IMR-90 (cell line): ENCODE measurements at regions not wholly inside any gene's neighbourhood (a gene's known extent, or its start where the extent isn't known, plus 50 kb on each side); places are given as distances from the start of the nearest gene placed in this dataset.

Experiments
- ATAC-seq: fragments of 200-7000 bp; cut with Tn5 transposase; 2 replicates; pipeline ENCODE4 v1.9.1; 2020; ENCODE audit warnings: low read depth, mild to moderate bottlenecking, moderate library complexity
- BruUV-seq: library from RNA; stranded (reverse); fragments of 400-500 nt; replicated peaks from 2 replicates; lab custom pipeline; 2021; lab: Mats Ljungman, UMichigan
- CTCF ChIA-PET: fragments of 300-600 bp; formaldehyde crosslinking; extraction: SDS; loops from one replicate; lab custom pipeline; 2021; ENCODE audit warnings: antibody characterized with exemption; lab: Yijun Ruan, JAX
- POLR2A ChIA-PET: fragments of 300-600 bp; sonication (Branson Sonifier 250); formaldehyde crosslinking; loops from one replicate; lab custom pipeline; 2022; ENCODE audit warnings: antibody characterized with exemption; ENCODE audit not compliant: unreplicated experiment; lab: Charles Lee
- DNase-seq: peaks from one replicate; pipeline ENCODE4 v3.0.0; 2013
- H2AFZ ChIP-seq: replicated peaks from 2 replicates; pipeline ENCODE3; 2013; ENCODE audit warnings: low read length, mild to moderate bottlenecking; ENCODE audit not compliant: poor library complexity
- H2AK5ac ChIP-seq: 2 replicates; pipeline ENCODE4 v1.6.1; 2013; ENCODE audit warnings: low read depth, low read length, inconsistent platforms
- H2AK9ac ChIP-seq: replicated peaks from 2 replicates; pipeline ENCODE3; 2013; ENCODE audit warnings: mild to moderate bottlenecking, low read depth, low read length, moderate library complexity; ENCODE audit not compliant: poor library complexity
- H2BK120ac ChIP-seq: 2 replicates; pipeline ENCODE4 v1.6.1; 2013; ENCODE audit warnings: low read depth, low read length, inconsistent platforms
- H2BK15ac ChIP-seq: 3 replicates; pipeline ENCODE4 v1.6.1; 2013; ENCODE audit warnings: low read depth, low read length, inconsistent platforms
- H2BK20ac ChIP-seq: 2 replicates; pipeline ENCODE4 v1.6.1; 2013; ENCODE audit warnings: low read depth, mild to moderate bottlenecking, inconsistent platforms, low read length, moderate library complexity
- H2BK5ac ChIP-seq: 2 replicates; pipeline ENCODE4 v1.6.1; 2013; ENCODE audit warnings: mild to moderate bottlenecking, low read depth, low read length, inconsistent platforms; ENCODE audit not compliant: poor library complexity, severe bottlenecking
- H3K14ac ChIP-seq: replicated peaks from 2 replicates; pipeline ENCODE4 v1.6.1; 2013; ENCODE audit warnings: low read depth, low read length, inconsistent platforms
- H3K18ac ChIP-seq: 2 replicates; pipeline ENCODE4 v1.6.1; 2013; ENCODE audit warnings: low read depth, low read length, control low read depth
- H3K23ac ChIP-seq: 2 replicates; pipeline ENCODE4 v1.6.1; 2013; ENCODE audit warnings: low read depth, low read length, inconsistent platforms
- H3K27ac ChIP-seq: 2 replicates; pipeline ENCODE4 v1.5.1; 2013; ENCODE audit warnings: mild to moderate bottlenecking, control low read depth, low read length; ENCODE audit not compliant: insufficient read depth
- H3K27me3 ChIP-seq: 2 replicates; pipeline ENCODE4 v1.6.1; 2013; ENCODE audit warnings: low read length; ENCODE audit not compliant: control insufficient read depth, insufficient read depth
- H3K36me3 ChIP-seq: 2 replicates; pipeline ENCODE4 v1.6.1; 2013; ENCODE audit warnings: low read length, mixed read lengths; ENCODE audit not compliant: control insufficient read depth, insufficient read depth
- H3K4ac ChIP-seq: 2 replicates; pipeline ENCODE4 v1.6.1; 2013; ENCODE audit warnings: low read depth, low read length, inconsistent platforms
- H3K4me1 ChIP-seq: 2 replicates; pipeline ENCODE4 v1.6.1; 2013; ENCODE audit warnings: low read length, mixed read lengths; ENCODE audit not compliant: control insufficient read depth, insufficient read depth
- H3K4me2 ChIP-seq: 2 replicates; pipeline ENCODE4 v1.6.1; 2013; ENCODE audit warnings: low read depth, mild to moderate bottlenecking, control low read depth, low read length, moderate library complexity
- H3K4me3 ChIP-seq: 2 replicates; pipeline ENCODE4 v1.5.1; 2013; ENCODE audit warnings: low read depth, mild to moderate bottlenecking, control low read depth, low read length, moderate library complexity; ENCODE audit not compliant: insufficient read depth
- H3K56ac ChIP-seq: 2 replicates; pipeline ENCODE4 v1.6.1; 2013; ENCODE audit warnings: low read length, inconsistent platforms; ENCODE audit not compliant: insufficient read depth; ENCODE audit errors: extremely low read depth
- H3K79me1 ChIP-seq, 2 experiments: 2 replicates each; pipeline ENCODE4 v1.6.1; 2013; ENCODE audit warnings: low read length in 2 of 2, inconsistent platforms in 1 of 2, low read depth in 1 of 2
- H3K9ac ChIP-seq: 2 replicates; pipeline ENCODE4 v1.6.1; 2013; ENCODE audit warnings: low read depth, low read length, control low read depth
- H3K9me1 ChIP-seq: 2 replicates; pipeline ENCODE4 v1.6.1; 2013; ENCODE audit warnings: low read length, inconsistent platforms; ENCODE audit not compliant: insufficient read depth
- H3K9me3 ChIP-seq: 2 replicates; pipeline ENCODE4 v1.6.1; 2013; ENCODE audit warnings: low read length; ENCODE audit not compliant: control insufficient read depth, insufficient read depth
- H4K20me1 ChIP-seq: 2 replicates; pipeline ENCODE4 v1.6.1; 2013; ENCODE audit warnings: low read length, inconsistent platforms; ENCODE audit not compliant: insufficient read depth
- H4K5ac ChIP-seq: 2 replicates; pipeline ENCODE4 v1.6.1; 2013; ENCODE audit warnings: mild to moderate bottlenecking, low read depth, low read length, control low read depth
- H4K8ac ChIP-seq, 2 experiments: 2 replicates each; pipeline ENCODE4 v1.6.1; 2013; ENCODE audit warnings: low read depth in 2 of 2, low read length in 2 of 2, control low read depth in 1 of 2, inconsistent platforms in 1 of 2
- H4K91ac ChIP-seq: 2 replicates; pipeline ENCODE4 v1.6.1; 2013; ENCODE audit warnings: low read depth, low read length, inconsistent platforms; ENCODE audit not compliant: insufficient read depth
- BHLHE40 ChIP-seq: fragments of 150-350 bp; IDR thresholded peaks from 2 replicates; pipeline ENCODE4 v1.6.1; 2016; ENCODE audit warnings: mild to moderate bottlenecking, low read depth, low read length
- CTCF ChIP-seq: conservative IDR thresholded peaks from 2 replicates; pipeline ENCODE4 v1.5.1; 2012; ENCODE audit warnings: mild to moderate bottlenecking, low read depth, low read length, improper control_type of control experiment
- MAZ ChIP-seq: IDR thresholded peaks from 2 replicates; pipeline ENCODE4 v1.6.1; 2012; ENCODE audit warnings: low read depth, mild to moderate bottlenecking, low read length, improper control_type of control experiment, moderate library complexity, borderline replicate concordance
- POLR2A ChIP-seq: IDR thresholded peaks from 2 replicates; pipeline ENCODE4 v1.6.1; 2012; ENCODE audit warnings: mild to moderate bottlenecking, low read depth, low read length
- RAD21 ChIP-seq: IDR thresholded peaks from 2 replicates; pipeline ENCODE4 v1.6.1; 2012; ENCODE audit warnings: low read length, improper control_type of control experiment
- RCOR1 ChIP-seq: IDR thresholded peaks from 2 replicates; pipeline ENCODE4 v1.6.1; 2012; ENCODE audit warnings: mild to moderate bottlenecking, low read length, improper control_type of control experiment; ENCODE audit not compliant: insufficient replicate concordance
- SMC3 ChIP-seq: fragments of 150-350 bp; IDR thresholded peaks from 2 replicates; pipeline ENCODE4 v1.6.1; 2016; ENCODE audit warnings: low read depth, mild to moderate bottlenecking, antibody characterized with exemption, low read length, moderate library complexity
- WGBS, 2 experiments: methylation state at CpG; one replicate each; pipeline versions ENCODE4 v1.1.5 to v1.1.7; 2013; ENCODE audit warnings: missing lambda C conversion rate in 2 of 2; ENCODE audit not compliant: insufficient read length in 1 of 2; ENCODE audit errors: extremely low coverage in 2 of 2; 5-methylcytosine and 5-hydroxymethylcytosine counted together
- dilution Hi-C: fragments of 300-500 bp; cut with HindIII; formaldehyde crosslinking; loops from one replicate; pipeline ENCODE4 v1.14.3; 2018; ENCODE audit warnings: low sequenced_read_pairs; ENCODE audit not compliant: unreplicated experiment
- in situ Hi-C: fragments of 300-500 bp; cut with MboI; formaldehyde crosslinking; loops from 3 replicates; pipeline ENCODE4 v1.14.3; 2019; ENCODE audit warnings: low sequenced_read_pairs, inconsistent platforms, mixed read lengths
- intact Hi-C: fragments of 100-400 bp; cut with micrococcal nuclease; formaldehyde crosslinking; loops from 2 replicates; pipeline ENCODE4 v1.10.0; 2022

- Histone ChIP-seq H3K4me1 (no peaks in the 10 kb centered on the region), H3K27ac (no peak overlapping the region), H3K56ac (no peak overlapping the region), H2AK5ac (no peak overlapping the region), H2BK5ac (no peak overlapping the region), H2BK15ac (no peak overlapping the region), H4K8ac (no peak overlapping the region), H2BK120ac (no peak overlapping the region), H4K91ac (no peak overlapping the region), H3K14ac (no peak overlapping the region), H3K4me3 (no peak overlapping the region), H3K4ac (no peak overlapping the region), H3K9me1 (0 out of 2 replicates have a peak, but pooled peaks cover 4% of the 10 kb centered on the region), H4K20me1 (no peaks in the 10 kb centered on the region), H2AK9ac (no peak overlapping the region), H3K9me3 (no peaks in the 10 kb centered on the region), H3K23ac (no peak overlapping the region), H2BK20ac (no peak overlapping the region), H2AFZ (no peak overlapping the region), H3K27me3 (peaks cover 5% of the 10 kb centered on the region; the same call in 1 of the 2 replicates), H3K79me1 (no peaks in the 10 kb centered on the region), H3K4me2 (no peak overlapping the region), H3K18ac (no peak overlapping the region), H3K9ac (no peak overlapping the region), H4K5ac (no peak overlapping the region), H3K36me3 (no peaks in the 10 kb centered on the region)
- dilution Hi-C loops (no loop called here), intact Hi-C loops (loop anchor here (1.0 to 10.0 kb wide), 6 partner anchors 414 to 1101 kb away; no protein-coding TSS in a partner anchor), in situ Hi-C loops (no loop called here)
- DNase-seq (peak; percentile 54), ATAC-seq (peak; percentile 93)
- ChIA-PET CTCF (interaction anchor here (0.6 to 1.7 kb wide), 14 partner anchors 9 to 1130 kb away, joined by 3 to 7 read pairs (median 4); no protein-coding TSS in a partner anchor), POLR2A (no interaction called here)
- WGBS, 2 experiments = 70% methylated on average over 3 of the region's 9 CpGs; no CpG with 5 or more reads in 1 of the 2 experiments
- no TSS peak for BruUV-seq
- TF ChIP-seq SMC3 = peak; percentile 75
- no peak for TF ChIP-seq MAZ
- peak; percentile 67 for TF ChIP-seq CTCF
- peak; percentile 35; the same call in 1 of the 2 replicates for TF ChIP-seq BHLHE40
- TF ChIP-seq RCOR1 = no peak
- TF ChIP-seq POLR2A = no peak
- TF ChIP-seq RAD21 = peak; percentile 79
These were observed 238.4 kb upstream of the MDFIC2 start for GRCh38 chr3:70550723-70551319.
